H1 (cell line): ENCODE measurements at regions not wholly inside any gene's neighbourhood (a gene's known extent, or its start where the extent isn't known, plus 50 kb on each side); places are given as distances from the start of the nearest gene placed in this dataset.

Source experiments
- CTCF ChIA-PET: fragments of 300-600 bp; sonication (Branson Sonifier 250); formaldehyde crosslinking; loops from one replicate; lab custom pipeline; 2021; ENCODE audit not compliant: partially characterized antibody; lab: Charles Lee
- POLR2A ChIA-PET: fragments of 300-600 bp; sonication (Branson Sonifier 250); formaldehyde crosslinking; loops from one replicate; lab custom pipeline; 2021; ENCODE audit warnings: inconsistent platforms; ENCODE audit not compliant: partially characterized antibody; lab: Charles Lee
- DNase-seq, 2 experiments: peaks; one replicate each; pipeline versions ENCODE4 v3.0.0 to v3.0.0-alpha.2; 2010 to 2022; ENCODE audit warnings: low spot score in 2 of 2, low read depth in 1 of 2, mixed read lengths in 1 of 2
- FAIRE-seq: peaks from 2 replicates; lab custom pipeline; 2011; peaks lifted over from hg19 to GRCh38; lab: Jason Lieb, UNC
- H2AFZ ChIP-seq: 2 replicates; pipeline ENCODE4 v1.8.1; 2012; ENCODE audit warnings: low read length, inconsistent platforms
- H2AK5ac ChIP-seq: 2 replicates; pipeline ENCODE4 v1.6.1; 2013; ENCODE audit warnings: low read depth, low read length
- H2BK120ac ChIP-seq: replicated peaks from 2 replicates; pipeline ENCODE3; 2013; ENCODE audit warnings: low read depth, low read length, inconsistent platforms
- H2BK12ac ChIP-seq: 2 replicates; pipeline ENCODE4 v1.6.1; 2013; ENCODE audit warnings: low read depth, low read length
- H2BK15ac ChIP-seq: 2 replicates; pipeline ENCODE4 v1.6.1; 2013; ENCODE audit warnings: low read length
- H2BK20ac ChIP-seq: 2 replicates; pipeline ENCODE4 v1.6.1; 2013; ENCODE audit warnings: low read length
- H2BK5ac ChIP-seq: 2 replicates; pipeline ENCODE4 v1.6.1; 2013; ENCODE audit warnings: low read depth, low read length
- H3K14ac ChIP-seq: 2 replicates; pipeline ENCODE4 v1.6.1; 2013; ENCODE audit warnings: inconsistent platforms; ENCODE audit not compliant: insufficient read length
- H3K18ac ChIP-seq: 2 replicates; pipeline ENCODE4 v1.6.1; 2013; ENCODE audit warnings: low read length; ENCODE audit errors: extremely low read depth
- H3K23ac ChIP-seq: 2 replicates; pipeline ENCODE4 v1.6.1; 2013; ENCODE audit warnings: inconsistent platforms; ENCODE audit not compliant: insufficient read length
- H3K23me2 ChIP-seq: 2 replicates; pipeline ENCODE4 v1.6.1; 2013; ENCODE audit warnings: low read depth, low read length
- H3K27ac ChIP-seq: 2 replicates; pipeline ENCODE4 v1.6.1; 2011; ENCODE audit warnings: low read depth, low read length, inconsistent platforms
- H3K27me3 ChIP-seq, 4 experiments: replicated peaks in 1 of 4; 1 replicate in 1 of 4; 2 replicates in 3 of 4; pipeline versions ENCODE4 v1.6.1 to v1.8.1; 2011 to 2013; ENCODE audit warnings: low read length in 3 of 4, mild to moderate bottlenecking in 3 of 4, inconsistent platforms in 2 of 4, mixed read lengths in 2 of 4, moderate library complexity in 1 of 4; ENCODE audit not compliant: control insufficient read depth in 3 of 4, insufficient read depth in 3 of 4; ENCODE audit errors: extremely low read depth in 1 of 4
- H3K36me3 ChIP-seq, 4 experiments: 2 replicates each; pipeline versions ENCODE4 v1.6.1 to v1.8.1; 2011 to 2013; ENCODE audit warnings: mild to moderate bottlenecking in 4 of 4, low read length in 3 of 4, moderate library complexity in 2 of 4, control low read depth in 1 of 4, inconsistent platforms in 1 of 4; ENCODE audit not compliant: insufficient read depth in 4 of 4, control insufficient read depth in 2 of 4
- H3K4ac ChIP-seq: replicated peaks from 2 replicates; pipeline ENCODE3; 2013; ENCODE audit warnings: low read length, low read depth, mixed read lengths, inconsistent platforms; ENCODE audit not compliant: insufficient read length
- H3K4me1 ChIP-seq, 4 experiments: replicated peaks in 1 of 4; 1 replicate in 1 of 4; 2 replicates in 3 of 4; pipeline versions ENCODE4 v1.6.1 to v1.8.1; 2011 to 2013; ENCODE audit warnings: low read length in 3 of 4, inconsistent platforms in 2 of 4, mixed read lengths in 1 of 4; ENCODE audit not compliant: insufficient read depth in 4 of 4, control insufficient read depth in 3 of 4
- H3K4me2 ChIP-seq, 2 experiments: 2 replicates each; pipeline versions ENCODE4 v1.6.1 to v1.8.1; 2011 to 2013; ENCODE audit warnings: low read depth in 2 of 2, low read length in 2 of 2, control low read depth in 1 of 2, inconsistent platforms in 1 of 2, mild to moderate bottlenecking in 1 of 2; ENCODE audit not compliant: insufficient read depth in 1 of 2
- H3K4me3 ChIP-seq, 4 experiments: fragments of 200-600, 300-600 bp in 1 of 4; sonication (generic), shearing (Covaris generic), sonication (Bioruptor Twin) in 1 of 4; 2 replicates each; pipeline versions ENCODE4 v1.5.1 to v1.8.1; 2011 to 2016; ENCODE audit warnings: low read length in 4 of 4, low read depth in 3 of 4, control low read depth in 2 of 4, inconsistent platforms in 2 of 4, mild to moderate bottlenecking in 2 of 4, mixed read lengths in 1 of 4, moderate library complexity in 1 of 4; ENCODE audit not compliant: insufficient read depth in 2 of 4; ENCODE audit errors: extremely low read depth in 1 of 4
- H3K56ac ChIP-seq: replicated peaks from 2 replicates; pipeline ENCODE3; 2013; ENCODE audit warnings: low read depth, mild to moderate bottlenecking, mixed read lengths, low read length, inconsistent platforms; ENCODE audit not compliant: insufficient read length
- H3K79me1 ChIP-seq: 2 replicates; pipeline ENCODE4 v1.6.1; 2013; ENCODE audit warnings: low read depth, low read length, control low read depth
- H3K79me2 ChIP-seq, 2 experiments: 2 replicates each; pipeline versions ENCODE4 v1.6.1 to v1.8.1; 2012 to 2013; ENCODE audit warnings: low read length in 2 of 2, mild to moderate bottlenecking in 2 of 2, inconsistent platforms in 1 of 2; ENCODE audit not compliant: insufficient read depth in 2 of 2, control insufficient read depth in 1 of 2
- H3K9ac ChIP-seq, 4 experiments: replicated peaks in 1 of 4; 1 replicate in 1 of 4; 2 replicates in 3 of 4; pipeline versions ENCODE4 v1.6.1 to v1.8.1; 2011 to 2013; ENCODE audit warnings: low read depth in 3 of 4, low read length in 3 of 4, control low read depth in 2 of 4, mild to moderate bottlenecking in 2 of 4, moderate library complexity in 2 of 4, inconsistent platforms in 1 of 4; ENCODE audit errors: extremely low read depth in 1 of 4
- H3K9me3 ChIP-seq, 2 experiments: 2 replicates each; pipeline versions ENCODE4 v1.6.1 to v1.8.1; 2012 to 2013; ENCODE audit warnings: mild to moderate bottlenecking in 2 of 2, moderate library complexity in 2 of 2, control low read depth in 1 of 2, inconsistent platforms in 1 of 2, low read depth in 1 of 2, low read length in 1 of 2, mixed read lengths in 1 of 2; ENCODE audit not compliant: insufficient read depth in 2 of 2
- H4K20me1 ChIP-seq, 2 experiments: replicated peaks in 1 of 2; 2 replicates each; pipeline versions ENCODE3 to v1.8.1; 2011 to 2013; ENCODE audit warnings: inconsistent platforms in 2 of 2, low read length in 2 of 2, mild to moderate bottlenecking in 1 of 2; ENCODE audit not compliant: insufficient read depth in 2 of 2, control insufficient read depth in 1 of 2
- H4K5ac ChIP-seq: 2 replicates; pipeline ENCODE4 v1.6.1; 2013; ENCODE audit warnings: low read length, low read depth, mixed read lengths, inconsistent platforms; ENCODE audit not compliant: insufficient read length
- H4K8ac ChIP-seq: 2 replicates; pipeline ENCODE4 v1.8.0; 2013; ENCODE audit warnings: mild to moderate bottlenecking, moderate library complexity, low read length, inconsistent platforms; ENCODE audit not compliant: insufficient read depth; ENCODE audit errors: extremely low read depth
- H4K91ac ChIP-seq: replicated peaks from 2 replicates; pipeline ENCODE3; 2013; ENCODE audit warnings: low read length, mixed read lengths, inconsistent platforms; ENCODE audit not compliant: insufficient read length
- JUN ChIP-seq: IDR thresholded peaks from 2 replicates; pipeline ENCODE4 v1.6.1; 2011; ENCODE audit warnings: low read depth, mild to moderate bottlenecking, improper control_type of control experiment, low read length
- RBBP5 ChIP-seq: IDR thresholded peaks from 2 replicates; pipeline ENCODE4 v1.7.1; 2012; ENCODE audit warnings: low read depth, mild to moderate bottlenecking, inconsistent platforms, low read length, moderate library complexity, borderline replicate concordance
- TAF7 ChIP-seq: optimal IDR thresholded peaks from 2 replicates; pipeline ENCODE3; 2011; ENCODE audit warnings: low read depth, mild to moderate bottlenecking, inconsistent platforms, low read length, moderate library complexity, borderline replicate concordance
- WGBS, 2 experiments: shearing (Covaris generic) in 1 of 2; methylation state at CpG; one replicate each; pipeline versions ENCODE4 v1.1.6 to v1.1.7; 2013 to 2015; ENCODE audit warnings: low lambda C conversion rate in 2 of 2, mixed read lengths in 2 of 2, inconsistent platforms in 1 of 2, low coverage in 1 of 2, missing lambda C conversion rate in 1 of 2; ENCODE audit not compliant: insufficient replicate concordance in 2 of 2, insufficient coverage in 1 of 2, insufficient read length in 1 of 2; ENCODE audit errors: extremely low coverage in 1 of 2, missing lambda C conversion rate in 1 of 2; 5-methylcytosine and 5-hydroxymethylcytosine counted together

GRCh38 chr6:22959571-22959970, 390.2 kb downstream of the HDGFL1 start:
- no peak overlapping the region for H3K27ac ChIP-seq
- H3K4ac ChIP-seq: no peak overlapping the region
- H2AFZ ChIP-seq: no peak overlapping the region
- no peak overlapping the region for H2BK12ac ChIP-seq
- H3K14ac ChIP-seq: no peak overlapping the region
- H3K4me3 ChIP-seq: no peak overlapping the region
- ChIA-PET POLR2A (no interaction called here), CTCF (no interaction called here)
- TF ChIP-seq JUN (no peak), RBBP5 (no peak), TAF7 (no peak)
- FAIRE-seq (no peak), DNase-seq (no peak)
- no peak overlapping the region for H2BK20ac ChIP-seq
- no peak overlapping the region for H2BK5ac ChIP-seq
- no peaks in the 10 kb centered on the region for H3K27me3 ChIP-seq
- no peaks in the 10 kb centered on the region for H3K9me3 ChIP-seq
- H3K79me2 ChIP-seq: no peaks in the 10 kb centered on the region
- H3K23ac ChIP-seq: no peak overlapping the region
- H2AK5ac ChIP-seq: no peak overlapping the region
- H3K23me2 ChIP-seq: no peaks in the 10 kb centered on the region
- H3K18ac ChIP-seq: no peak overlapping the region
- no peak overlapping the region for H3K9ac ChIP-seq
- H4K91ac ChIP-seq: no peak overlapping the region
- no peak overlapping the region for H4K8ac ChIP-seq
- H2BK15ac ChIP-seq: no peak overlapping the region
- WGBS, 2 experiments: 93% methylated on average over 2 of the region's 2 CpGs; no CpG with 5 or more reads in 1 of the 2 experiments
- no peaks in the 10 kb centered on the region for H3K36me3 ChIP-seq
- no peak overlapping the region for H3K4me2 ChIP-seq
- H3K4me1 ChIP-seq: peaks cover 0 to 2% (median under 1%) of the 10 kb centered on the region in 4 experiments; a peak in 2 of 7 replicates
- H3K79me1 ChIP-seq: no peaks in the 10 kb centered on the region
- no peak overlapping the region for H2BK120ac ChIP-seq
- H3K56ac ChIP-seq: no peak overlapping the region
- no peaks in the 10 kb centered on the region for H4K20me1 ChIP-seq
- no peak overlapping the region for H4K5ac ChIP-seq
